ENCODE measurements at regions not wholly inside any gene's neighbourhood (a gene's known extent, or its start where the extent isn't known, plus 50 kb on each side); places are given as distances from the start of the nearest gene placed in this dataset.
"Not testable (repeated sequence)": the region's sequence is repeated elsewhere in the genome, so short reads cannot be mapped to it uniquely, and the experiment has no call there.

GRCh38 chr6:44005507-44005903 is 121.7 kb downstream of the MRPL14 start:
- Mint-ChIP-seq H3K4me1 (no peaks in the 10 kb centered on the region), H3K36me3 (ENCODE audit: low read depth) (no peaks in the 10 kb centered on the region), H3K4me3 (no peak overlapping the region), H3K9me3 (no peaks in the 10 kb centered on the region), H3K27ac (no peak overlapping the region), H3K27me3 (peaks cover 27% of the 10 kb centered on the region)
- no peak for ATAC-seq (replicated peaks)

GRCh38 chr6:44004625-44005506 is 122.4 kb downstream of the MRPL14 start:
- H3K9me3 Mint-ChIP-seq, result no peaks in the 10 kb centered on the region
- no peak overlapping the region for H3K4me3 Mint-ChIP-seq
- H3K27ac Mint-ChIP-seq, result no peak overlapping the region
- no peaks in the 10 kb centered on the region for H3K4me1 Mint-ChIP-seq
- peaks cover 30% of the 10 kb centered on the region for H3K27me3 Mint-ChIP-seq
- no peak for ATAC-seq (replicated peaks)
- no peaks in the 10 kb centered on the region for H3K36me3 Mint-ChIP-seq (ENCODE audit: low read depth)

DNA sequence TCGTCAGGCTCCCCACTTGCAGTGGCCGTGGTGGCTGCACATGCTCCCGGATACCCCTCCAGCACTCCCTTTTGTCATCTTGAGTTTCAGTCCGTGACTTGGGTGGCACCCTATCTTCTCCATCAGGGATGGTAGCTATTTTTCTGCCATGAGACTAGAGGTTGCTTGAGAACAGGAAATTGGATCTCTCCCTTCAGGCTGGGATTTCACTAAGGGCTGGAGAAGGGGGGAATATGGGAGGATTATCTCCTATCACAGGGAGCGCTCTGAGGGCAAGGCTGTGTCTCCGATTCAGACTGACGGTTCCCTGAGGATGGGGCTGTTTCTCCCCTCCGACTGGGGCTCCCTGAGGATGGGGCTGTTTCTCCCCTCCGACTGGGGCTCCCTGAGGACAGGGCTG is 123.1 kb downstream of the MRPL14 start:
- H3K4me3 Mint-ChIP-seq, result peak overlapping the region; percentile 60
- H3K9me3 Mint-ChIP-seq, result no peaks in the 10 kb centered on the region
- H3K4me1 Mint-ChIP-seq, result no peaks in the 10 kb centered on the region
- H3K27ac Mint-ChIP-seq, result no peak overlapping the region
- peaks cover 30% of the 10 kb centered on the region for H3K27me3 Mint-ChIP-seq
- H3K36me3 Mint-ChIP-seq (ENCODE audit: low read depth), result no peaks in the 10 kb centered on the region
- ATAC-seq (replicated peaks), result no peak

DNA sequence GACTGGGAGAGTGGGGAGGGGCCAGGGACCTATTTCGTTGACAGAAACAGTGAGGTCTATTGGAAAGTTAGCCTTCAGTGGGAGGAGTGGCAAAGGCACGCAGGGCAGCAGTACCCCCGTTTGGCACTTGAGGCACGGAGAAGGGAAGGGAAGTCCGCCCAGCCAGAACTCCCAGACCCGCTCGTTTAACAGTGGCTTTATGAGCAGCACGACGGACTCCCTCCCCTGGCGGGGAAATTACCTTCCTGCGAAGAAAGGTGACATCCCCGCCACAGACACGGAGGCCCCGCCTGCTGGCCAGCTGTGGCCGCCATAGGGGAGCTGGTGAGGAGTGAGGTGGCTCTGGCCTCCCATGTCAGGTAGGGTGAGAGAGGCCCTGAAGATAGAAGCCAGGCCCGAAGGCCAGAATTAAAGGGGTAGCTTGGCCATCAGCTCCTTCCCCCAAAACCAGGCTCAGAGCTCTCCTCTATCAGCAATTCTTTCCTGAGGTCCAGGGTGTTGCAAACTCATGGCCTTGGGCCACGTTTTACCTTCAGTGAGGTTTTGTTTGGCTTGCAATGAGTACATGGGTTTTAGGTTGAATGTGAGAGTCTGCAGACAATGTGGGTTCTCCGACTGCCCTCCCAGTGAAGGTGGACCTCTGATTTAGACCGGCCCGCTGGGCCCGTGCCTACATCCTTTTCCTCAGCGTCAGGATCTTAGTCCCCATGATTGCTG is 123.7 kb downstream of the MRPL14 start:
- Mint-ChIP-seq H3K4me3 (peak overlapping the region; percentile 60), H3K4me1 (no peaks in the 10 kb centered on the region), H3K27me3 (peaks cover 30% of the 10 kb centered on the region), H3K9me3 (no peaks in the 10 kb centered on the region), H3K36me3 (ENCODE audit: low read depth) (no peaks in the 10 kb centered on the region), H3K27ac (no peak overlapping the region)
- peak; percentile 23 for ATAC-seq (replicated peaks)

DNA sequence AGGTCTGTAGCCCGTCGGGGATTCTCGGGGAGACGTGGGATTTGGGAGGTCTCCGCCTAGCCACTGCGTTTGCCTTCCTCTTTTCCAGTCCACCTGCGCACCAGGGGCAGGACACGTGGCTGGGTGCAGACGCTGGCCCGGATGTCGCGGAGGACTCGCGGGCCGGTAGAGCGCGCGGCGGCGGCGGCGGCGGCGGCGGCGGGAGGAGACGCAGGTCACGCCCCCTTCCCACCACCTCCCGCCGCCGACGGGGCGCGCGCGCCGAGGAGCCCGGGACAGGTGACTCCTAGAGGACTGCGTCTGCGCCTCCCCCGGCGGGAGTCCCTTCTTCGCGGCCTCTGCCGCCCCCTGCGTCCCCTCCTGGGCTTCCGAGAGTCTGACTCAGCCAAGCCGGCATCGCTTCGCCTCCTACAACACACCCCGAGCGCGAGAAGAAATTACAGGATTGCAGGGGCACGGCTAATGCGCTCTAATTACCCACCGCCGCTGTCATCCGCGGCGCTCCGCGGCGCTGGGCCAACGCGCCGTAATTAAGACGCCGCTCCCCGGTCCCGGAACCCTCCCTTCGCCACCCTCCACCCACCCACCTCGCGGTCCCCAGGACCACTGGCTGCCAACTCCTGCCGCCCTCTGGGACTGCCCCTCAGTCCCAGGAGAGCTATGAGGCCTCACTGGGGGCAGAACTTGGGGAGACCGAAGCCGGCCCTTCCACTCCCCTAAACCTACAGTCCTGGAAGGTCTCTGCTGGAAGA is 124.5 kb downstream of the MRPL14 start:
- H3K9me3 Mint-ChIP-seq, result no peaks in the 10 kb centered on the region
- H3K4me3 Mint-ChIP-seq, result peak overlapping the region; percentile 60
- H3K27ac Mint-ChIP-seq, result no peak overlapping the region
- peak; percentile 71 for ATAC-seq (replicated peaks)
- H3K36me3 Mint-ChIP-seq (ENCODE audit: low read depth), result no peaks in the 10 kb centered on the region
- peaks cover 29% of the 10 kb centered on the region for H3K27me3 Mint-ChIP-seq
- H3K4me1 Mint-ChIP-seq, result no peaks in the 10 kb centered on the region

- ATAC-seq (replicated peaks), result peak; percentile 29
- H3K4me3 Mint-ChIP-seq, result peak overlapping the region; percentile 60
- no peaks in the 10 kb centered on the region for H3K4me1 Mint-ChIP-seq
- no peaks in the 10 kb centered on the region for H3K9me3 Mint-ChIP-seq
- H3K27me3 Mint-ChIP-seq, result peaks cover 26% of the 10 kb centered on the region
- H3K36me3 Mint-ChIP-seq (ENCODE audit: low read depth), result no peaks in the 10 kb centered on the region
- no peak overlapping the region for H3K27ac Mint-ChIP-seq
These were observed 125.1 kb downstream of the MRPL14 start for GRCh38 chr6:44002067-44002592.

DNA sequence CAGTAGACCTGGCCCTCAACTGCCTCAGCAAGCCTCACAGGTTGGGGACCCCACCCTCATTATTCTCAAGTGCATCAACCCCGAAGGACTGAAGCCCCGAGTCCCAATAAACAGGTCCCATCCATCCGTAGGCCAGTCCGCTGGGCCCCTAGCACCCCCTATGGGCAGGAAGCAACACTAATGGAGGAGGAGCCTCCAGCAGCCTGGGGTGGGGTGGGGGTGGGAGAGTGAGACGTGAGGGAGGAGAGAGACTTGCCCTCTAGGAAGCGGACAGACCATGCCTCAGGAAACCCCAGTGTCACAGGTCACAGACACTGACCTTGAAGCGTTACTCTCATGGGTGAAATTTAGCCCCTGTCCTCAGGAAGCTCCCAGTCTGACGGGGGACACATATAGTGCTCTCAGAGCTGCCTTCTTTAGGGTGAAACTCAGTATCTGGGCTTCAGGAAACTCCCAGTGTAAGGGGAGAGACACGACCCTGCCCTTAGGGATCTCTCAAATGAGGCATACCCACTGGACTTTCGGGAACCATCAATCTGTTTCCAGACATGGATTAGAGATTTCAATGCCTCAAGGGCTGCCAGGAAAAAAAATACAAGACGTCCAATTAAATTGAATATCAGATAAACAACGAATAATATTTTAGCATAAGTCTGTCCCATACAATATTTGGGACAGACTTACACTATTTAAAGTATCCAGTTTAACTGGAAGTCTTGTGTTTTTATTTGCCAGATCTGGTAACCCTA is 125.8 kb downstream of the MRPL14 start:
- H3K27me3 Mint-ChIP-seq, result peaks cover 26% of the 10 kb centered on the region
- no peaks in the 10 kb centered on the region for H3K36me3 Mint-ChIP-seq (ENCODE audit: low read depth)
- peak overlapping the region; percentile 66 for H3K4me3 Mint-ChIP-seq
- no peaks in the 10 kb centered on the region for H3K9me3 Mint-ChIP-seq
- peak; percentile 22 for ATAC-seq (replicated peaks)
- no peak overlapping the region for H3K27ac Mint-ChIP-seq
- H3K4me1 Mint-ChIP-seq, result no peaks in the 10 kb centered on the region

- peak overlapping the region; percentile 66 for H3K4me3 Mint-ChIP-seq
- peaks cover 20% of the 10 kb centered on the region for H3K27me3 Mint-ChIP-seq
- H3K36me3 Mint-ChIP-seq (ENCODE audit: low read depth), result no peaks in the 10 kb centered on the region
- ATAC-seq (replicated peaks), result peak; percentile 52
- no peaks in the 10 kb centered on the region for H3K4me1 Mint-ChIP-seq
- peak overlapping the region; percentile 59 for H3K27ac Mint-ChIP-seq
- no peaks in the 10 kb centered on the region for H3K9me3 Mint-ChIP-seq
These were observed 126.9 kb downstream of the MRPL14 start for GRCh38 chr6:44000164-44000842.

DNA sequence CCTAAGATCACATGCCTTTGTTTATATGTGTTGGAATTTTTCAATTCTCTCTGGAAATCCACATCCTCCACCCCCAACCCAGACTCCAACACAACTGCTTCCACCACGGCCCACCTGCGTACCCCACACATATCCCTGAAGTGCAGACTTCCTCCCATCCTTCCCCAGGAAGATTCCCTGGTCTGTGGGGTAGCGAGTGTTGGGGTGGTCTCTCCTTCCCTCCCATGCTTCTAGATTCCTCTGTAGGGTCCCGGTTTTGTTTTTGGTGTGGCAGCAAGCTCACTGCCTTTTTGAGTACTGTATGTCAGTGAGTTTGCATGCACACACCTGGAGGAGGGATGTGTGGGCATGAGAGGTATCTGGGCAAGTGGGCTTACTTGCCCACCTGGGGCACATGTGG is 127.6 kb downstream of the MRPL14 start:
- H3K4me3 Mint-ChIP-seq, result no peak overlapping the region
- peaks cover 17% of the 10 kb centered on the region for H3K27me3 Mint-ChIP-seq
- no peaks in the 10 kb centered on the region for H3K9me3 Mint-ChIP-seq
- ATAC-seq (replicated peaks), result no peak
- H3K36me3 Mint-ChIP-seq (ENCODE audit: low read depth), result no peaks in the 10 kb centered on the region
- H3K27ac Mint-ChIP-seq, result no peak overlapping the region
- no peaks in the 10 kb centered on the region for H3K4me1 Mint-ChIP-seq

DNA sequence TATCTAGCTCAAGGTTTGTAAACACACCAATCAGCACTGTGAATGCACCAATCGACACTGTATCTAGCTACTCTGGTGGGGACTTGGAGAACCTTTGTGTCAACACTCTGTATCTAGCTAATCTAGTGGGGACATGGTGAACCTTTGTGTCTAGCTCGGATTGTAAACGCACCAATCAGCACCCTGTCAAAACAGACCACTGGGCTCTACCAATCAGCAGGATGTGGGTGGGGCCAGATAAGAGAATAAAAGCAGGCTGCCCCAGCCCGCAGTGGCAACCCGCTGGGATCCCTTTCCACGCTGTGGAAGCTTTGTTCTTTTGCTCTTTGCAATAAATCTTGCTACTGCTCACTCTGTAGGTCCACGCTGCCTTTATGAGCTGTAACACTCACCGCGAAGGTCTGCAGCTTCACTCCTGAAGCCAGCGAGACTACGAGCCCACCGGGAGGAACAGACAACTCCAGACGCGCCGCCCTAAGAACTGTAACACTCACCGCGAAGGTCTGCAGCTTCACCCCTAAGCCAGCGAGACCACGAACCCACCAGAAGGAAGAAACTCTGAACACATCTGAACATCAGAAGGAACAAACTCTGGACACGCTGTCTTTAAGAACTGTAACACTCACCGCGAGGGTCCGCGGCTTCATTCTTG is 128.5 kb downstream of the MRPL14 start:
- not testable (repeated sequence) for ATAC-seq (replicated peaks); H3K4me1 Mint-ChIP-seq; H3K27ac Mint-ChIP-seq; H3K9me3 Mint-ChIP-seq; H3K36me3 Mint-ChIP-seq (ENCODE audit: low read depth); H3K4me3 Mint-ChIP-seq
- H3K27me3 Mint-ChIP-seq, result peaks cover 12% of the 10 kb centered on the region

- ATAC-seq (replicated peaks); H3K9me3 Mint-ChIP-seq; H3K4me1 Mint-ChIP-seq; H3K27ac Mint-ChIP-seq; H3K36me3 Mint-ChIP-seq (ENCODE audit: low read depth); H3K4me3 Mint-ChIP-seq: not testable (repeated sequence)
- peaks cover 12% of the 10 kb centered on the region for H3K27me3 Mint-ChIP-seq
These were observed 129.2 kb downstream of the MRPL14 start for GRCh38 chr6:43997990-43998585.

GRCh38 chr6:43997345-43997677 is 129.9 kb downstream of the MRPL14 start:
- no peak for ATAC-seq (replicated peaks)
- Mint-ChIP-seq H3K9me3 (no peaks in the 10 kb centered on the region), H3K36me3 (ENCODE audit: low read depth) (no peaks in the 10 kb centered on the region), H3K4me3 (no peak overlapping the region), H3K27ac (no peak overlapping the region), H3K4me1 (no peaks in the 10 kb centered on the region), H3K27me3 (peaks cover 12% of the 10 kb centered on the region)
